Ishikawa (cell line): ENCODE measurements at regions not wholly inside any gene's neighbourhood (a gene's known extent, or its start where the extent isn't known, plus 50 kb on each side); places are given as distances from the start of the nearest gene placed in this dataset.

Experiments used
- CEBPB ChIP-seq: IDR thresholded peaks from 2 replicates; pipeline ENCODE4 v1.6.1; 2012
- CREB1 ChIP-seq: IDR thresholded peaks from 2 replicates; pipeline ENCODE4 v1.6.1; 2012; ENCODE audit warnings: low read depth
- EGR1 ChIP-seq: IDR thresholded peaks from 2 replicates; pipeline ENCODE4 v1.6.1; 2012
- EP300 ChIP-seq: IDR thresholded peaks from 2 replicates; pipeline ENCODE4 v1.6.1; 2012; ENCODE audit warnings: borderline replicate concordance
- FOXM1 ChIP-seq: IDR thresholded peaks from 2 replicates; pipeline ENCODE4 v1.6.1; 2012; ENCODE audit warnings: low read depth, borderline replicate concordance
- MAX ChIP-seq: IDR thresholded peaks from 2 replicates; pipeline ENCODE4 v1.6.1; 2012
- NFIC ChIP-seq: IDR thresholded peaks from 2 replicates; pipeline ENCODE4 v1.6.1; 2012
- RAD21 ChIP-seq: IDR thresholded peaks from 2 replicates; pipeline ENCODE4 v1.6.1; 2012; ENCODE audit warnings: low read depth
- REST ChIP-seq: IDR thresholded peaks from 2 replicates; pipeline ENCODE4 v1.6.1; 2012; ENCODE audit warnings: low read depth, mild to moderate bottlenecking
- TAF1 ChIP-seq: IDR thresholded peaks from 2 replicates; pipeline ENCODE4 v1.6.1; 2012; ENCODE audit warnings: low read depth, mild to moderate bottlenecking
- TCF12 ChIP-seq: IDR thresholded peaks from 2 replicates; pipeline ENCODE4 v1.6.1; 2012; ENCODE audit warnings: low read depth
- TEAD4 ChIP-seq: IDR thresholded peaks from 2 replicates; pipeline ENCODE4 v1.6.1; 2012
- YY1 ChIP-seq: IDR thresholded peaks from 2 replicates; pipeline ENCODE4 v1.6.1; 2012; ENCODE audit warnings: low read depth
- TF ChIP-seq, protein P1 (sequence below): IDR thresholded peaks from 2 replicates; pipeline ENCODE4 v1.6.1; 2012

- TF ChIP-seq, protein P1, sequence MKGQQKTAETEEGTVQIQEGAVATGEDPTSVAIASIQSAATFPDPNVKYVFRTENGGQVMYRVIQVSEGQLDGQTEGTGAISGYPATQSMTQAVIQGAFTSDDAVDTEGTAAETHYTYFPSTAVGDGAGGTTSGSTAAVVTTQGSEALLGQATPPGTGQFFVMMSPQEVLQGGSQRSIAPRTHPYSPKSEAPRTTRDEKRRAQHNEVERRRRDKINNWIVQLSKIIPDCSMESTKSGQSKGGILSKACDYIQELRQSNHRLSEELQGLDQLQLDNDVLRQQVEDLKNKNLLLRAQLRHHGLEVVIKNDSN, result no peak
- TF ChIP-seq EP300, result no peak
- no peak for TF ChIP-seq TCF12
- no peak for TF ChIP-seq CEBPB
- no peak for TF ChIP-seq FOXM1
- TF ChIP-seq REST, result no peak
- no peak for TF ChIP-seq TAF1
- no peak for TF ChIP-seq NFIC
- TF ChIP-seq RAD21, result no peak
- TF ChIP-seq MAX, result no peak
- no peak for TF ChIP-seq YY1
- no peak for TF ChIP-seq TEAD4
- no peak for TF ChIP-seq CREB1
- no peak for TF ChIP-seq EGR1
Observed at GRCh38 chr4:164188236-164188635, 565.7 kb upstream of the SMIM31 start.
